ENCODE measurements at regions not wholly inside any gene's neighbourhood (a gene's known extent, or its start where the extent isn't known, plus 50 kb on each side); places are given as distances from the start of the nearest gene placed in this dataset.

DNA sequence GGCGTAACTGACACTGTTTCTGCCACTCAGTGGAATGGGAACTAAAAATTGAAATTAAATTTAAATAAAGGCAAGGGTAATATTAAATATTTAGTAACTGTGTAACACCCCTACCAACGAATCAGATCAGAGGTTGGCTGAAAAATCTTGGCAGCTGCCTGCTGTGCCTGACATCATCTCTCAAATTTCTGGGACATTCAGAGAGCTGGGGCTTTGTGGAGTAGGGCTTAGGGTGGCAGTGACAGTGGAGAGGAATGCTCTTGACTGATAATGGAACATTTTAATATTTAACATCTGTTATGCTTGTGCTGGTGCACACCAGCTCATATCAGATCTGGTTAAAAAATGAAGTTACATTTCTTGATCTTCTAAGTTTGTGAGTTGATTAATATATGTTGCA lies 62.2 kb downstream of the RFPL4B start:
- TF ChIP-seq, protein P1, sequence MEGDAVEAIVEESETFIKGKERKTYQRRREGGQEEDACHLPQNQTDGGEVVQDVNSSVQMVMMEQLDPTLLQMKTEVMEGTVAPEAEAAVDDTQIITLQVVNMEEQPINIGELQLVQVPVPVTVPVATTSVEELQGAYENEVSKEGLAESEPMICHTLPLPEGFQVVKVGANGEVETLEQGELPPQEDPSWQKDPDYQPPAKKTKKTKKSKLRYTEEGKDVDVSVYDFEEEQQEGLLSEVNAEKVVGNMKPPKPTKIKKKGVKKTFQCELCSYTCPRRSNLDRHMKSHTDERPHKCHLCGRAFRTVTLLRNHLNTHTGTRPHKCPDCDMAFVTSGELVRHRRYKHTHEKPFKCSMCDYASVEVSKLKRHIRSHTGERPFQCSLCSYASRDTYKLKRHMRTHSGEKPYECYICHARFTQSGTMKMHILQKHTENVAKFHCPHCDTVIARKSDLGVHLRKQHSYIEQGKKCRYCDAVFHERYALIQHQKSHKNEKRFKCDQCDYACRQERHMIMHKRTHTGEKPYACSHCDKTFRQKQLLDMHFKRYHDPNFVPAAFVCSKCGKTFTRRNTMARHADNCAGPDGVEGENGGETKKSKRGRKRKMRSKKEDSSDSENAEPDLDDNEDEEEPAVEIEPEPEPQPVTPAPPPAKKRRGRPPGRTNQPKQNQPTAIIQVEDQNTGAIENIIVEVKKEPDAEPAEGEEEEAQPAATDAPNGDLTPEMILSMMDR (IDR thresholded peaks at IDR 0.05; ENCODE audit: low read depth, low read length), result no peak
- TF ChIP-seq POLR2A (IDR thresholded peaks at IDR 0.05; ENCODE audit: extremely low read depth, insufficient read length) (no peak), MAX (IDR thresholded peaks at IDR 0.05; ENCODE audit: low read depth, low read length) (no peak)

Measured in NB4 (cell line).